Right ventricle myocardium inferior (tissue), 1 donor: ENCODE measurements at regions not wholly inside any gene's neighbourhood (a gene's known extent, or its start where the extent isn't known, plus 50 kb on each side); places are given as distances from the start of the nearest gene placed in this dataset.

Experiments used
- ATAC-seq: fragments of 200-7000 bp; cut with Tn5 transposase; one replicate; pipeline ENCODE4 v1.9.1; 2020; ENCODE audit warnings: mild to moderate bottlenecking, moderate library complexity
- DNase-seq: peaks from one replicate; pipeline ENCODE4 v3.0.0; 2021; ENCODE audit errors: missing footprints
- intact Hi-C: fragments of 100-400 bp; cut with DNase I; formaldehyde crosslinking; loops from one replicate; pipeline ENCODE4 v1.11.0; 2022
- donor health status: DM: no; HTN: yes; CAD: no; lungs with severe emphysema.

- DNase-seq (no peak), ATAC-seq (no peak)
- intact Hi-C loops, result no loop called here
These were observed 492.4 kb downstream of the IPMK start for GRCh38 chr10:57775250-57775649.

DNA sequence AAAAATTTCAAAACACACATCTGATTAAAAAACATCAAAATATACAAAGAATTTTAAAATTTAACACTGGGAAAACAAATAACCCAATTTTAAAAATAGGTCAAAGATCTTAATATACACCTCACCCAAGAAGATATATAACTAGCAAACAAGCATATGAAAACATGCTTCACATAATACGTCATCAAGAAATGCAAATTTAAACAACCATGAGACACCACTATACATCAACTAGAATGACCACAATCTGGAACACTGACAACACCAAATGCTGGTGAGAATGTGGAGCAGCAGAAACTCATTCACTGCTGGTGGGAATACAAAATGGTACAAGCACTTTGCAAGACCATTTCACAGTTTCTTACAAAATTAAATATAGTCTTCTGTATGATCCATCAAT, 498.4 kb downstream of the IPMK start:
- no peak for DNase-seq
- intact Hi-C loops, result no loop called here
- ATAC-seq, result no peak

- ATAC-seq (no peak), DNase-seq (no peak)
- intact Hi-C loops, result no loop called here
These were observed 507.9 kb downstream of the IPMK start for GRCh38 chr10:57759777-57760176.

DNA sequence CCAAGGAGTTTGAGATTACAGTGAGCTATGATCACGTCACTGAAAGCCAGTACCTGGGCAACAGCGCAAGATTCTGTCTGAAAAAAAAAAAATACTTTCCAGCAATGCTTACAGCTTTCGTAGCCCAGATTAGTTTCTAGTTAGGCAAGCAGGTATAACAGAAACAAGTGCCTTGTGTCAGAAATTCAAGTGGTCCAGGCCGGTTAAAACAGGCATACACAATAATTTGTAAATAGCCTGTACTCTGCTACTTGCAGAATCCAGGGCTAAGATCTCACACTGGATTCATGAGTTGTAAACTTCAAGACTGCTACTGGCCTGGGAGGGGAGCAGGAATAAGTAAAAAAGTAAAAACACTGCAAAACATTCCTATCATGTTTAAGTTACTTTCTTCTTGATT, 512.9 kb downstream of the IPMK start:
- intact Hi-C loops, result no loop called here
- no peak for ATAC-seq

GRCh38 chr10:57743711-57744110, 524.0 kb downstream of the IPMK start:
- DNase-seq, result no peak
- intact Hi-C loops, result loop anchor here (10.0 kb wide), 1 partner anchor 659 kb away; no protein-coding TSS in a partner anchor
- no peak for ATAC-seq

More for the DNA sequence above, 512.9 kb downstream of the IPMK start:
- no peak for DNase-seq

DNA sequence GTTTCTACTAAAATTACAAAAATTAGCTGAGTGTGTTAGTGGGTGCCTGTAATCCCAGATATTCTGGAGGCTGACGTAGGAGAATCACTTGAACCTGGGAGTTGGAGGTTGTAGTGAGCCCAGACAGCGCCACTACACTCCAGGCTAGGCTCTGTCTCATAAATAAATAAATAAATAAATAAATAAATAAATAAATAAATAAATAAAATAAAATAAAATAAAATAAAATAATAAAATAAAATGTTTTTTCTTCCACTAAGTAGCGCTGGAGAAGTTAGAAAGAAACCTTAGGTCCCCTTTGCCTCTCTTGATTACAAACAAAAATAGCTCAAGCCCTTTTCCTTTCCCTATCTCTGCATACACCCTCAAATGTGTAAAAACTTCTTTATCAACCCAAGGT, 525.9 kb downstream of the IPMK start:
- no peak for ATAC-seq
- intact Hi-C loops, result loop anchor here (10.0 kb wide), 1 partner anchor 657 kb away; no protein-coding TSS in a partner anchor
- no peak for DNase-seq

- intact Hi-C loops, result no loop called here
- ATAC-seq (no peak), DNase-seq (no peak)
These were observed 544.4 kb downstream of the IPMK start for GRCh38 chr10:57723305-57723704.

DNA sequence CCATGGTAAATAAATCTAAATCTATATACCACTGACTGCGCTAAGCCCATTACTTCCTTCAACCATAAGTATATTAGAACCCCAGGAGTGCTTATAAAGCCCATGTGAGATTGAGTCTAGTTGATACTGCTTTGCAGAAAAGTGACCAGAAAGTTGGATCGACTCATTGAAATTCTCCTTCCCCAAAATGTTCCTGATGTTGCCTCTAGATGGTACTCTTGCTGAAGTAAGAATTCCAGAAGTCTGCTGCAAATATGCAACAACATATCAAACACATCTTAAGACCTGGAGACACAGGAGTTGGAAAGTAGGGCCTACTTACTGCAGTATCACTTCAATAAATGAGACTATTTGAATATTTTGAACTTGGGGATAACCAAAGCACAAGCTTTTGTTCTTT, 550.8 kb downstream of the IPMK start:
- ATAC-seq (no peak), DNase-seq (no peak)
- intact Hi-C loops, result loop anchor here (5.0 to 10.0 kb wide), 2 partner anchors 128 to 350 kb away; no protein-coding TSS in a partner anchor

GRCh38 chr10:57715233-57715632, 552.5 kb downstream of the IPMK start:
- DNase-seq, result no peak
- intact Hi-C loops, result loop anchor here (5.0 to 10.0 kb wide), 2 partner anchors 130 to 352 kb away; no protein-coding TSS in a partner anchor
- peak; percentile 56 for ATAC-seq

DNA sequence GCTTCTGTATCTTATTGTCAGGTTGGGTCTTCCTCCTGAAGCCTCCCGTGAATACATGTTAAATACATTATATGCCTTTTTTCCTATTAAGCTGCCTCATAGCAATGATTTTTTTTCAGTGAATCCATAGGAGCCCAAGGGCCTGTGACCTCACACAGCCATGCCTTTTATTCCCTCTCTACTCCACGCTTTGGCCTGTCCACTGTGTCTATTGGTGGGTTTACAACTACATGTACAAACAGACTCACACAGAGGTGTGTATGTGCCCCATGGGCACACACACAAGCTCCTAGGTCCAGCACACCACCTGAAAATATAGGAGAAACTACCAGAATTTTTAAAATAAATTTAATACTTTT, 560.4 kb downstream of the IPMK start:
- DNase-seq, result no peak
- ATAC-seq, result no peak
- intact Hi-C loops, result no loop called here

DNA sequence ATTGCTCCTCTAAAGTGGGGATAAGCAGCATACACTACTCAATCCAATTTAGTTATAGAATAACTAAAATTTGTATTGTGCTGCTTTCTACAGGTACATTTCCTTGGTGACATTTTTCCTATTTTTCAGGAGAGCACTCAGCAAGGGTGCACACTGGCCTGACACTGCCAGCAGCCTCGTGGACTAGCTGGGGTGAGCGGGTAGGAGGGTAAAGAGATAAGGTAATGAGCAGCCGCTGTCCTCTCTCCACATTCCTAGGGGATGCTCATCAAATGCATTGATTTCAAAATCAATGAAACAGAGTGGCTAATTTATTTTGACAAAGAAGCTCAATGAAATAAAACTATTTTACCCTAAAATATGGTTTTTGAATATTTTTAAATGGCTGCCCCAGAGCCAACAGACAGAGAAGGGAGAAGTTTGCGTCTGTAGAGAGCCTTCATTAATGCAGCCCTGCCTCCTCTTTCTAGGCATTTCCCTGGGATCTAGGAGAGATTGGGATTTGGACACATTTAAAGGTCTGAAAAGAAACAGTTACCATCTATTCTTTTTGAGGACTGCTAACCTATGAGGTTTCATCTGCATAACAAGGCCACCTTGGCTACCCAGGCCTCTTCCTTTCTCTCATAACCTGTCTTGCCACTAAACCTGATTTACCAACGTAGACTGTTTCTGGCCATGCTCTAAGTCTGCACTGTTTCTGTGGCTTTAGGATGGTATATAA, 561.0 kb downstream of the IPMK start:
- DNase-seq, result no peak
- intact Hi-C loops, result no loop called here

DNA sequence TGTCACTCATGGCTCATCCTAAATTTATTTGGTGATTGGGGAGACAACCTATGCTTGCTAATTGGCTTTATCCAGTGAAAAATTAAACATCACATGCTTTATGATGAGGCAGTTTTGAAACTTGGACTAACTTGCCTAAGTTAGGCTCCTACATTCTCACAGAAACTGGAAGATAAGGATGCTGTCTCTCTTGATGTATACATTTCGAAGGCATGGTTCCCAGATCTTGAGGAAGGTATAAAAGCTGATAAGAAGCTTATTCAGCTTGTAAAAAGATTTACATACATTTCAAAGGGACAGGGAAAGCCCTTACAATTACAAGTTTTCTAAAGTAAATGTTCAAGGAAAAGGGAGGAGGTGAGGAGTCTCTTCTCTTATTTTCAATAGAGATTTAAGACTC, 561.7 kb downstream of the IPMK start:
- ATAC-seq (no peak), DNase-seq (no peak)
- intact Hi-C loops, result no loop called here

More for the DNA sequence above, 561.0 kb downstream of the IPMK start:
- no peak for ATAC-seq

- DNase-seq (no peak), ATAC-seq (no peak)
- intact Hi-C loops, result no loop called here
These were observed 567.8 kb downstream of the IPMK start for GRCh38 chr10:57699944-57700343.

DNA sequence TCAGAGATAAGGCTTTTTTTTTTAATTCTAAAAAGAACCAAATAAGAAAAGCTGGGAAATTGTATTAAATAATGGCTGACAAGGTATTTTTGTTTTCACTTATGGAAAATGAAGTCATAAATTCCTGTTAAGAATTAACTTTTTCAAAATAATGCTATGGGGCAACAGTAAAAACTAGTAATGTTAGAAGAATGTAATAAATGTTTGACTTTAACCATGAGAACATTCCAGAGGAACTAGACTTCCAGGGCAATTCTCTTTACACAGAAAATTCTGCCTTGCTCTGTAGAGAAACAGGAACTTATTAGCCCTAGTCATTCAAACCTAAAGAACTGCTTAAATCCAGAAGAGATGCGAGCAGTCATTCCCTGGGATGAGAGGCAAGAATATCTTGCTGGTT, 571.1 kb downstream of the IPMK start:
- DNase-seq (no peak), ATAC-seq (no peak)
- intact Hi-C loops, result no loop called here

- intact Hi-C loops, result no loop called here
- no peak for ATAC-seq
These were observed 572.6 kb downstream of the IPMK start for GRCh38 chr10:57694956-57695608.

DNA sequence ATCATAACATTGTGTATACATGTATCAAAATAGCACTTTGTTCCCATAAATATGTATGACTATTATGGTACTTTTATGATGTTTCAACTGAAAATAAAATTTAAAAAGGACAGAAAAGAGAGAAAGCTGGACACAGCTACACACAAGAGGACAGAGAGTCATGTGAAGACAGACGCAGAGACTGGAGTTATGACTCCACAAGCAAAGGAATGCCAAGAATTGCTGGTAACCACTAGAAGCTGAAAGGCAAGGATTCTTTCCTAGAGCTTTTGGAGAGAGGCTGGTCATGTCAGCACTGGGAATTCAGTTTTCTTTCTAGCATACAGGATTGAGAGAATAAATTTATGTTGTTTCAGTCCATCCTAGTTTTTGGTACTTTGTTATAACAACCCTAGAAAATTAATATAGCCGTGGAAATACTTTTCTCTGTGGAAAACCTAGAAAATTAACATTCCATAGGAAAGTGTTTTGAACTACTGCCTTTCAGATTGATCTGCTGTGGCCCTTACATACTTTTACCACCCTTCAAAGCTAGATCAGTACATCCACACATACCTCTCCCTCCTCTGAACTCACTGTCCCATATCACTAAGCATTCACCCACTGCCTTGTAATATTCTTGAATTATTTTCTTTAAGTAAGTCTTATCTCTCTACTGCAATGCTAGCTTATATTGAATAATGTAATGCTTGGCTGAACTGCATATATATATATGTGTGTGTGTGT, 575.3 kb downstream of the IPMK start:
- ATAC-seq (no peak), DNase-seq (no peak)
- intact Hi-C loops, result no loop called here

More at GRCh38 chr10:57694956-57695608, 572.6 kb downstream of the IPMK start:
- no peak for DNase-seq

GRCh38 chr10:57689596-57690297, 577.9 kb downstream of the IPMK start:
- ATAC-seq, result no peak
- intact Hi-C loops, result no loop called here

GRCh38 chr10:57679916-57680315, 587.8 kb downstream of the IPMK start:
- intact Hi-C loops, result no loop called here
- ATAC-seq (no peak), DNase-seq (no peak)

More at GRCh38 chr10:57689596-57690297, 577.9 kb downstream of the IPMK start:
- DNase-seq, result no peak

- intact Hi-C loops, result no loop called here
- DNase-seq (no peak), ATAC-seq (no peak)
These were observed 592.6 kb downstream of the IPMK start for GRCh38 chr10:57675125-57675524.
